Breast epithelium (tissue), 3 donors: ENCODE measurements at regions not wholly inside any gene's neighbourhood (a gene's known extent, or its start where the extent isn't known, plus 50 kb on each side); places are given as distances from the start of the nearest gene placed in this dataset.

Source experiments
- CTCF ChIP-seq, 3 donors: fragments of 450-650 bp; IDR thresholded peaks; one replicate each; pipeline ENCODE4 v1.5.1; 2016 to 2017; ENCODE audit warnings: antibody characterized with exemption in 3 of 3, mild to moderate bottlenecking in 3 of 3, moderate library complexity in 3 of 3
- POLR2A ChIP-seq: fragments of 450-650 bp; IDR thresholded peaks from one replicate; pipeline ENCODE4 v1.6.1; 2016; ENCODE audit warnings: antibody characterized with exemption, mild to moderate bottlenecking, moderate library complexity

GRCh38 chr3:34363881-34364280 is 565.5 kb downstream of the PDCD6IP start:
- TF ChIP-seq CTCF (IDR thresholded peaks at IDR 0.05) (no peak), POLR2A (no peak)
